ENCODE measurements at regions not wholly inside any gene's neighbourhood (a gene's known extent, or its start where the extent isn't known, plus 50 kb on each side); places are given as distances from the start of the nearest gene placed in this dataset.

GRCh38 chr6:132931936-132932514 lies 117.7 kb downstream of the RPS12 start:
- H4K20me1 ChIP-seq (replicated peaks; ENCODE audit: control insufficient read depth, extremely low read depth, insufficient read depth, low read length): no peaks in the 10 kb centered on the region
- dilution Hi-C loops (cut with MboI; ENCODE audit: extremely low pct_ligation_motif_present, low sequenced_read_pairs): no loop called here
- intact Hi-C loops (cut with micrococcal nuclease): no loop called here
- POLR2A ChIA-PET: no interaction called here
- H3K9me3 ChIP-seq (replicated peaks; ENCODE audit: control insufficient read depth, insufficient read depth, low read length): no peaks in the 10 kb centered on the region
- no peaks in the 10 kb centered on the region for H3K4me1 ChIP-seq (ENCODE audit: control insufficient read depth, extremely low read depth, insufficient read depth, low read length)
- H3K4me2 ChIP-seq (ENCODE audit: insufficient read depth, low read length): no peak overlapping the region
- no peak overlapping the region for H3K4me3 ChIP-seq (replicated peaks in 1 of 3; ENCODE audit: insufficient read depth in 1 of 3, low read depth in 1 of 3, low read length in 3 of 3)
- no peaks in the 10 kb centered on the region for H3K9me1 ChIP-seq (replicated peaks; ENCODE audit: control insufficient read depth, extremely low read depth, insufficient read depth, low read length)
- BruUV-seq (replicated peaks): no TSS peak
- H2AFZ ChIP-seq (ENCODE audit: low read depth, low read length): no peak overlapping the region
- H3K79me2 ChIP-seq (ENCODE audit: control insufficient read depth, insufficient read depth, low read length): no peaks in the 10 kb centered on the region
- H3K27me3 ChIP-seq (ENCODE audit: control insufficient read depth in 2 of 2, insufficient read depth in 2 of 2, low read length in 2 of 2): no peaks in the 10 kb centered on the region
- H3K9ac ChIP-seq (replicated peaks; ENCODE audit: extremely low read depth, insufficient read depth, low read length): no peak overlapping the region
- no peaks in the 10 kb centered on the region for H3K36me3 ChIP-seq (ENCODE audit: control insufficient read depth in 2 of 2, extremely low read depth in 1 of 2, insufficient read depth in 2 of 2, low read length in 2 of 2)
- DNase-seq (ENCODE audit: low read depth, low spot score): peak; percentile 4
- no peak overlapping the region for H3K27ac ChIP-seq (ENCODE audit: insufficient read depth, low read depth, low read length)
- TF ChIP-seq MYC (IDR thresholded peaks at IDR 0.05; ENCODE audit: low read depth, low read length) (no peak), POLR2AphosphoS5 (IDR thresholded peaks at IDR 0.05; ENCODE audit: insufficient read depth, low read depth, low read length) (no peak), JUN (IDR thresholded peaks at IDR 0.05; ENCODE audit: borderline replicate concordance, insufficient read depth, insufficient read length, low read depth) (no peak), GATA2 (IDR thresholded peaks at IDR 0.05; ENCODE audit: insufficient read depth, insufficient read length, low read depth, low read length) (no peak), FOS (IDR thresholded peaks at IDR 0.05; ENCODE audit: borderline replicate concordance, insufficient read depth, low read length) (no peak), CTCF (IDR thresholded peaks at IDR 0.05; ENCODE audit: extremely low read depth in 1 of 2, insufficient read depth in 1 of 2, low read depth in 1 of 2, low read length in 2 of 2) (no peak), MAX (IDR thresholded peaks at IDR 0.05; ENCODE audit: insufficient read depth, insufficient read length) (no peak), EZH2 (IDR thresholded peaks at IDR 0.05; ENCODE audit: borderline replicate concordance, low read depth, low read length, severe bottlenecking) (no peak), POLR2A (IDR thresholded peaks at IDR 0.05; ENCODE audit: low read depth, low read length) (no peak)
- no peak for FAIRE-seq
- CTCF ChIA-PET: no interaction called here

Data from endothelial cell of umbilical vein (primary cell).